ENCODE measurements at regions not wholly inside any gene's neighbourhood (a gene's known extent, or its start where the extent isn't known, plus 50 kb on each side); places are given as distances from the start of the nearest gene placed in this dataset.

- TF ChIP-seq FOS (IDR thresholded peaks at IDR 0.05; ENCODE audit: low read depth, low read length): no peak
Observed at GRCh38 chr10:5581670-5582566, 57.2 kb downstream of the CALML3 start (continued).

GRCh38 chr10:5582736-5583135 is 58.0 kb downstream of the CALML3 start:
- Histone ChIP-seq H3K27me3 (ENCODE audit: control insufficient read depth, insufficient read depth, low read length) (no peaks in the 10 kb centered on the region), H3K9ac (ENCODE audit: low read depth, low read length) (no peak overlapping the region), H2AK5ac (ENCODE audit: low read depth, low read length) (no peak overlapping the region), H2AFZ (replicated peaks; ENCODE audit: low read length, poor library complexity) (peak overlapping the region; percentile 17), H4K91ac (ENCODE audit: insufficient read depth, low read depth, low read length) (no peak overlapping the region), H3K27ac (ENCODE audit: insufficient read depth, low read length) (no peak overlapping the region), H4K5ac (ENCODE audit: low read depth, low read length) (no peak overlapping the region), H3K14ac (replicated peaks; ENCODE audit: low read depth, low read length) (no peak overlapping the region), H4K8ac (ENCODE audit: low read depth in 2 of 2, low read length in 2 of 2) (no peak overlapping the region), H2AK9ac (replicated peaks; ENCODE audit: low read depth, low read length, poor library complexity) (no peak overlapping the region), H3K36me3 (ENCODE audit: control insufficient read depth, insufficient read depth, low read length) (no peaks in the 10 kb centered on the region), H3K4me2 (ENCODE audit: low read depth, low read length) (no peak overlapping the region), H3K18ac (ENCODE audit: low read depth, low read length) (no peak overlapping the region), H3K9me1 (ENCODE audit: insufficient read depth, low read length) (peaks cover 4% of the 10 kb centered on the region), H3K9me3 (ENCODE audit: control insufficient read depth, insufficient read depth, low read length) (0 out of 2 replicates have a peak, but pooled peaks cover 3% of the 10 kb centered on the region), H2BK5ac (ENCODE audit: low read depth, low read length, poor library complexity, severe bottlenecking) (no peak overlapping the region), H4K20me1 (ENCODE audit: insufficient read depth, low read length) (no peaks in the 10 kb centered on the region), H3K4ac (ENCODE audit: low read depth, low read length) (0 out of 2 replicates have a peak overlapping the region, but pooled peaks have one; percentile 13), H3K79me1 (ENCODE audit: low read depth in 1 of 2, low read length in 2 of 2) (no peaks in the 10 kb centered on the region), H2BK120ac (ENCODE audit: low read depth, low read length) (no peak overlapping the region), H3K4me3 (ENCODE audit: insufficient read depth, low read depth, low read length) (no peak overlapping the region), H3K23ac (ENCODE audit: low read depth, low read length) (no peak overlapping the region; the same call in 1 of the 2 replicates), H3K4me1 (ENCODE audit: control insufficient read depth, insufficient read depth, low read length) (peaks cover 12% of the 10 kb centered on the region), H3K56ac (ENCODE audit: extremely low read depth, insufficient read depth, low read length) (no peak overlapping the region), H2BK15ac (ENCODE audit: low read depth, low read length) (no peak overlapping the region), H2BK20ac (ENCODE audit: low read depth, low read length) (no peak overlapping the region)
- POLR2A ChIA-PET (ENCODE audit: unreplicated experiment): no interaction called here
- CTCF ChIA-PET: no interaction called here
- ATAC-seq (ENCODE audit: low read depth): no peak
- dilution Hi-C loops (cut with HindIII; ENCODE audit: low sequenced_read_pairs, unreplicated experiment): no loop called here
- no peak for DNase-seq
- BruUV-seq (replicated peaks): no TSS peak
- TF ChIP-seq SMC3 (IDR thresholded peaks at IDR 0.05; ENCODE audit: low read depth, low read length) (peak; percentile 8; the same call in 1 of the 2 replicates), MXI1 (IDR thresholded peaks at IDR 0.05; ENCODE audit: borderline replicate concordance, low read depth, low read length) (no peak)
- no CpG with 5 or more reads among the region's 12 CpGs for WGBS, 2 experiments (ENCODE audit: extremely low coverage in 2 of 2, insufficient read length in 1 of 2)
- in situ Hi-C loops (cut with MboI; ENCODE audit: low sequenced_read_pairs): no loop called here
- intact Hi-C loops (cut with micrococcal nuclease): no loop called here
